Gastrocnemius medialis (tissue), 4 donors: ENCODE measurements at regions not wholly inside any gene's neighbourhood (a gene's known extent, or its start where the extent isn't known, plus 50 kb on each side); places are given as distances from the start of the nearest gene placed in this dataset.

Experiments
- ATAC-seq, 2 donors: fragments of 150-250 bp; one replicate each; pipeline ENCODE4 v1.9.1; 2016
- DNase-seq, 2 donors: peaks; one replicate each; pipeline ENCODE4 v3.0.0-alpha.2; 2019
- H3K27ac ChIP-seq, 4 donors: fragments of 200-600 bp; sonication (generic); 1 replicate in 1 of 4; 2 replicates in 3 of 4; pipeline ENCODE4 v1.5.1; 2016 to 2018; ENCODE audit warnings: mild to moderate bottlenecking in 2 of 4, moderate library complexity in 1 of 4
- H3K27me3 ChIP-seq, 3 donors: fragments of 200-600 bp; sonication (generic) in 2 of 3; 1 replicate in 1 of 3; 2 replicates in 2 of 3; pipeline versions ENCODE4 v1.5.1 to v1.6.0; 2016 to 2019; ENCODE audit warnings: mild to moderate bottlenecking in 1 of 3, moderate library complexity in 1 of 3
- H3K36me3 ChIP-seq, 2 donors: fragments of 200-600 bp; sonication (generic) in 1 of 2; one replicate each; pipeline ENCODE4 v1.5.1; 2017 to 2018
- H3K4me1 ChIP-seq, 2 donors: fragments of 200-600 bp; sonication (generic) in 1 of 2; one replicate each; pipeline ENCODE4 v1.5.1; 2016 to 2017; ENCODE audit warnings: mild to moderate bottlenecking in 2 of 2
- H3K4me3 ChIP-seq, 4 donors: fragments of 200-600 bp; sonication (generic) in 3 of 4; 1 replicate in 1 of 4; 2 replicates in 3 of 4; pipeline ENCODE4 v1.5.1; 2016 to 2019; ENCODE audit warnings: mild to moderate bottlenecking in 2 of 4
- H3K9me3 ChIP-seq, 3 donors: fragments of 200-600 bp; sonication (generic) in 2 of 3; 1 replicate in 1 of 3; 2 replicates in 2 of 3; pipeline ENCODE4 v1.5.1; 2016 to 2019
- CTCF ChIP-seq, 5 experiments: fragments of 450-650 bp in 3 of 5; fragments of 200-600 bp in 2 of 5; sonication (generic) in 2 of 5; IDR thresholded peaks in 4 of 5; conservative IDR thresholded peaks in 1 of 5; 1 replicate in 4 of 5; 2 replicates in 1 of 5; pipeline ENCODE4 v1.5.1; 2016 to 2019; ENCODE audit warnings: antibody characterized with exemption in 5 of 5, mild to moderate bottlenecking in 3 of 5, moderate library complexity in 3 of 5
- POLR2A ChIP-seq, 2 donors: fragments of 450-650 bp; IDR thresholded peaks; one replicate each; pipeline ENCODE4 v1.6.1; 2017; ENCODE audit warnings: antibody characterized with exemption in 2 of 2, mild to moderate bottlenecking in 2 of 2, moderate library complexity in 2 of 2
- in situ Hi-C, 4 donors: fragments of 200-750 bp; cut with MboI; loops; one replicate each; pipeline versions ENCODE4 v1.15.0 to v1.8.0; 2017; ENCODE audit warnings: low sequenced_read_pairs in 4 of 4
- intact Hi-C: fragments of 100-400 bp; cut with DNase I; formaldehyde crosslinking; loops from one replicate; pipeline ENCODE4 v1.15.1; 2023; ENCODE audit warnings: low total_unique reads

- intact Hi-C loops = no loop called here
- DNase-seq = peak in 1 of 2 donors; percentile 28
Measured at GRCh38 chr12:92593734-92594402, 108.9 kb upstream of the PLEKHG7 start.

GRCh38 chr12:92585115-92585727 lies 117.6 kb upstream of the PLEKHG7 start:
- H3K27ac ChIP-seq = no peak overlapping the region
- in situ Hi-C loops = loop anchor here in 2 of 4 donors (25.0 kb wide), 2 partner anchors 773 to 1198 kb away; no protein-coding TSS in a partner anchor
- intact Hi-C loops = no loop called here

More at GRCh38 chr12:92593734-92594402, 108.9 kb upstream of the PLEKHG7 start:
- Histone ChIP-seq H3K9me3 (no peaks in the 10 kb centered on the region), H3K4me3 (no peak overlapping the region), H3K4me1 (no peaks in the 10 kb centered on the region), H3K27ac (no peak overlapping the region), H3K27me3 (no peaks in the 10 kb centered on the region), H3K36me3 (no peaks in the 10 kb centered on the region)
- no peak for TF ChIP-seq CTCF (IDR thresholded peaks at IDR 0.05 in 4 of 5, conservative IDR thresholded peaks at IDR 0.05 in 1 of 5)
- TF ChIP-seq POLR2A (IDR thresholded peaks at IDR 0.05) = no peak
- in situ Hi-C loops = loop anchor here in 2 of 4 donors (25.0 kb wide), 2 partner anchors 782 to 1207 kb away; no protein-coding TSS in a partner anchor
- peak; percentile 52 to 56 for ATAC-seq

GRCh38 chr12:92583910-92584309 lies 118.9 kb upstream of the PLEKHG7 start:
- in situ Hi-C loops (loop anchor here in 2 of 4 donors (25.0 kb wide), 2 partner anchors 772 to 1197 kb away; no protein-coding TSS in a partner anchor), intact Hi-C loops (no loop called here)
- Histone ChIP-seq H3K27me3 (no peaks in the 10 kb centered on the region), H3K4me3 (no peak overlapping the region), H3K36me3 (no peaks in the 10 kb centered on the region), H3K27ac (no peak overlapping the region), H3K9me3 (no peaks in the 10 kb centered on the region), H3K4me1 (no peaks in the 10 kb centered on the region)
- ATAC-seq (no peak), DNase-seq (no peak)
- TF ChIP-seq POLR2A (IDR thresholded peaks at IDR 0.05) (no peak), CTCF (IDR thresholded peaks at IDR 0.05 in 4 of 5, conservative IDR thresholded peaks at IDR 0.05 in 1 of 5) (no peak)

More at GRCh38 chr12:92585115-92585727, 117.6 kb upstream of the PLEKHG7 start:
- no peaks in the 10 kb centered on the region for H3K4me1 ChIP-seq
- ATAC-seq (no peak), DNase-seq (no peak)
- H3K36me3 ChIP-seq = no peaks in the 10 kb centered on the region
- TF ChIP-seq POLR2A (IDR thresholded peaks at IDR 0.05) (no peak), CTCF (IDR thresholded peaks at IDR 0.05 in 4 of 5, conservative IDR thresholded peaks at IDR 0.05 in 1 of 5) (no peak)
- H3K9me3 ChIP-seq = no peaks in the 10 kb centered on the region
- H3K4me3 ChIP-seq = no peak overlapping the region
- H3K27me3 ChIP-seq = no peaks in the 10 kb centered on the region

- no peak for DNase-seq
- H3K4me1 ChIP-seq = no peaks in the 10 kb centered on the region
- H3K27me3 ChIP-seq = no peaks in the 10 kb centered on the region
- ATAC-seq = no peak
- H3K4me3 ChIP-seq = no peak overlapping the region
- in situ Hi-C loops = loop anchor here in 2 of 4 donors (25.0 kb wide), 2 partner anchors 771 to 1196 kb away; no protein-coding TSS in a partner anchor
- intact Hi-C loops = no loop called here
- no peaks in the 10 kb centered on the region for H3K36me3 ChIP-seq
- no peak overlapping the region for H3K27ac ChIP-seq
- TF ChIP-seq CTCF (IDR thresholded peaks at IDR 0.05 in 4 of 5, conservative IDR thresholded peaks at IDR 0.05 in 1 of 5) = no peak
- no peak for TF ChIP-seq POLR2A (IDR thresholded peaks at IDR 0.05)
- no peaks in the 10 kb centered on the region for H3K9me3 ChIP-seq
Measured at GRCh38 chr12:92582893-92583292, 119.9 kb upstream of the PLEKHG7 start.
